Rectal smooth muscle tissue (tissue), 1 donor: ENCODE measurements at regions not wholly inside any gene's neighbourhood (a gene's known extent, or its start where the extent isn't known, plus 50 kb on each side); places are given as distances from the start of the nearest gene placed in this dataset.

Experiments
- H3K27ac ChIP-seq: one replicate; pipeline ENCODE4 v1.7.0; 2013; ENCODE audit warnings: low read depth, low read length, inconsistent platforms
- H3K27me3 ChIP-seq: one replicate; pipeline ENCODE4 v1.7.0; 2013; ENCODE audit warnings: low read length; ENCODE audit not compliant: control insufficient read depth, insufficient read depth
- H3K36me3 ChIP-seq: one replicate; pipeline ENCODE4 v1.7.0; 2013; ENCODE audit warnings: low read length; ENCODE audit not compliant: control insufficient read depth, insufficient read depth
- H3K4me1 ChIP-seq: one replicate; pipeline ENCODE4 v1.7.0; 2013; ENCODE audit warnings: low read length; ENCODE audit not compliant: control insufficient read depth, insufficient read depth
- H3K4me3 ChIP-seq: one replicate; pipeline ENCODE4 v1.7.0; 2013; ENCODE audit warnings: low read length
- H3K9ac ChIP-seq: one replicate; pipeline ENCODE4 v1.7.0; 2013; ENCODE audit warnings: low read length

DNA sequence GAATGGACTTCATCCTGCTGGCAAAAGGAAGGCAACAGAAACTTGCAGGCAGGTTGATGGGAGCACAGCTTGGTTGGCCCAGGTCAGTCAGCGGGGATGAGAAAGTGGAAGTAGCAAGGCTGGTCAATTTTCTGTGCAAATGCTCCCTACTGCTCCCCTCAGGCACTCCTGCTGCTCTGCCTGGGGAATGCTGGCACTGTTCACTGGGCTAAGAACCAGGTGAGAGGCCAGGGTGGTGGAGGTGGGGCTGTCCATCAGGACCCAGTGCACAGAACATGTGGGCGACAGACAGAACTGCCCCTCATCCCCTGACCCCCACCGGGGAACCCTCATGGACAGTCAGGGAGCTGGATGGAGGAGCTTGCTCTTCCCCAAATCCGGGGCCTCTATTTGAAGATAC, 593.1 kb downstream of the IRX1 start:
- no peaks in the 10 kb centered on the region for H3K36me3 ChIP-seq
- no peaks in the 10 kb centered on the region for H3K27me3 ChIP-seq
- H3K4me1 ChIP-seq = no peaks in the 10 kb centered on the region
- H3K9ac ChIP-seq = no peak overlapping the region
- no peak overlapping the region for H3K27ac ChIP-seq
- no peak overlapping the region for H3K4me3 ChIP-seq

- Histone ChIP-seq H3K36me3 (no peaks in the 10 kb centered on the region), H3K9ac (no peak overlapping the region), H3K27ac (no peak overlapping the region), H3K4me3 (no peak overlapping the region), H3K27me3 (no peaks in the 10 kb centered on the region), H3K4me1 (no peaks in the 10 kb centered on the region)
Observed at GRCh38 chr5:4189317-4189716, 593.7 kb downstream of the IRX1 start.

- Histone ChIP-seq H3K27me3 (no peaks in the 10 kb centered on the region), H3K9ac (no peak overlapping the region), H3K4me3 (no peak overlapping the region), H3K4me1 (no peaks in the 10 kb centered on the region), H3K27ac (no peak overlapping the region), H3K36me3 (no peaks in the 10 kb centered on the region)
Observed at GRCh38 chr5:4191041-4191440, 595.4 kb downstream of the IRX1 start.

- no peak overlapping the region for H3K27ac ChIP-seq
- H3K9ac ChIP-seq = no peak overlapping the region
- no peaks in the 10 kb centered on the region for H3K36me3 ChIP-seq
- H3K27me3 ChIP-seq = no peaks in the 10 kb centered on the region
- H3K4me1 ChIP-seq = no peaks in the 10 kb centered on the region
- H3K4me3 ChIP-seq = no peak overlapping the region
Observed at GRCh38 chr5:4191703-4192102, 596.1 kb downstream of the IRX1 start.

DNA sequence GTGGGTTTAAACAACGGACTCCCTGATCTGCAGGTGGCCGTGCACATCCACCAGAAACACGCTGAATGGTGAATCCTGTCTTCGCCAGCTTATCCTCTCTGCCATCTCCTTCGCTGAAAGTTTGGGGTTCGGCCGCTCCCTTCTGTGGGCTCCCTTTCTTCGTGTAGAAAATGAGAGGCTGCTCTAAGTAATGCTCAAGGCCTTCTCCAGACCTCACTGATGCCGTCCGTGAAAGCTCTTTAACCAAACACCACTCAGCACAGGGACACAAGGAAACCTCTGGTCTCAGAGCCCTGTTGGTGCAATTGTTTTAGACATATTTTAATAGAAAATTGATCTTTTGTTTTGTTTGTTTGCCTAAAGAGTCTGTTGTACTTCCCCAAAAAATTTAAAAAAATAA, 596.5 kb downstream of the IRX1 start:
- Histone ChIP-seq H3K27me3 (no peaks in the 10 kb centered on the region), H3K4me3 (no peak overlapping the region), H3K4me1 (no peaks in the 10 kb centered on the region), H3K9ac (no peak overlapping the region), H3K36me3 (no peaks in the 10 kb centered on the region), H3K27ac (no peak overlapping the region)

DNA sequence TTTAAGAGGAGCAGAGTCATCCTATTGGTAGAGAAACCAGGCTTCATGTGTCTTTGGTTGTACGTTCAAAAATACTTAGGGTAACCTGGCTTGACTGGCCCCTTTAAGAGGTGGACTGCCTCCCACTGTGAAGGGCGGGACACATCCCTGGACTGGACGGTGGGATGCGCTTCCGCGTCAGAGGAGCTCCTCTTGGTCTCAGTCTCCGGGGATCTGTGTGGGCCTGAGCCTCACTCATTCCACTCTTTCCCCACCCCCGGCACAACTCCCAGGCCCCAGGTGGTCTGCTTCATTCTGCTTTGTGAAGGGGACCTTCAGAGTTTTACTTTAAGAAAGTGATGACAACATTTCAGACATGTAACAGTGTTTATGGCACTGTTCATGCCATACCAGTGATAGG, 601.1 kb downstream of the IRX1 start:
- H3K27ac ChIP-seq = no peak overlapping the region
- no peaks in the 10 kb centered on the region for H3K27me3 ChIP-seq
- H3K36me3 ChIP-seq = no peaks in the 10 kb centered on the region
- H3K4me3 ChIP-seq = no peak overlapping the region
- H3K4me1 ChIP-seq = no peaks in the 10 kb centered on the region
- H3K9ac ChIP-seq = no peak overlapping the region

DNA sequence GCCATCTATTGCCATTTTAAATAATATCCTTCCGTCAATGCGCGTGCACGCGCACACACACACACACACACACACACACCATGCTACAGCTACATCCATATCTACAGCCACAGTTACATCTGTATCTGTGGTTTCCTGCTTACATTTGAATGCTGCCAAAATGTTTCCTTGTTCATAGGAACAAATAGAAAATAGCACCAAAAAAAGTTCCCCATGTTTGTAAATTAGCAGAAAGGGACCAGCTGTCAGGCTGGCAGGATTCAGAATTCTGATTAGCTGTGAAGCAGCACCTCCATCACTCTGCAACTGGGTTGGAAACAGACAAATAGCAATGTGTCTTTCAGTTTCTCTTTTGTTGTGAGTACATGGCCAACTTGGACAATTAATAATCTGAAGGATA, 601.5 kb downstream of the IRX1 start:
- Histone ChIP-seq H3K4me3 (no peak overlapping the region), H3K36me3 (no peaks in the 10 kb centered on the region), H3K4me1 (no peaks in the 10 kb centered on the region), H3K27me3 (no peaks in the 10 kb centered on the region), H3K27ac (no peak overlapping the region), H3K9ac (no peak overlapping the region)

- Histone ChIP-seq H3K9ac (no peak overlapping the region), H3K4me3 (no peak overlapping the region), H3K27ac (no peak overlapping the region), H3K36me3 (no peaks in the 10 kb centered on the region), H3K27me3 (no peaks in the 10 kb centered on the region), H3K4me1 (no peaks in the 10 kb centered on the region)
Observed at GRCh38 chr5:4198461-4198860, 602.8 kb downstream of the IRX1 start.

DNA sequence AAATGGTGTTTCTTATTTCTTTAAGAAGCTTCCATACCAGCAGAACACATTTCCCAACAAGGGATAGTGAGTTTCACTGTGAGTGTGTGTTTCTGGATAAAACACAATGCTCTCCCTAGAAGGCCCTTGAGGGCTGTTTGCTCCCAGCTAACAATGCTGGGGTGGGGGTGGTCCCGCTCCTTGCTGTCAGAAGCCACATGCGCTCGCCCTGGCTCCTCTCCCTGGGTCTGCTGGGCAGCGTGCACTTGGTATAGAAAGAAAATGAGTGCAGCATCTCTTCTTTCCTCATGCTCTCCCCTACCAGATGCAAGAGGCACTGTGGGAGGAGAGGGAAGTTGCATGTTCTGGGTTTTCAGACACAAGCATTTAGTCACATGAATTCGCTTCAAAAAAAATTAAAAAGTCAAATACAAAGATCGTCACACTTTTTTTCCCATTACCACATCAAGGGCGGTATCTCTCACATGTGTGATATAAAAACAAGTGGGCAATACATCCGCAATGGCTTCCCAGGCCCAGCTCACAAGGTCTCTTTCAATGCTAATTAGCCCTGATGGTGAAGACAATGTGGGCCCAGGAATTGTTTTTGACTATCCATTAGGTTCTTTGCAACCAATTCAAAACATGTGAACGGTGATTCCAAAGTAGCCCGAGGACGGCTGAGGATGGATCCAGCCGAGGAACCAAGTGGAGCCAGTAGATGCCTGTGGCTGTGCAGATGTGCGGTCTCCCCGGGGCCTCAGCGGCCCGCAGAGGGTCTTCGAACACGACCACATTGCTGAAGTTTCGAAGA, 603.6 kb downstream of the IRX1 start:
- Histone ChIP-seq H3K27ac (no peak overlapping the region), H3K36me3 (no peaks in the 10 kb centered on the region), H3K9ac (no peak overlapping the region), H3K27me3 (no peaks in the 10 kb centered on the region), H3K4me3 (no peak overlapping the region), H3K4me1 (no peaks in the 10 kb centered on the region)

- Histone ChIP-seq H3K36me3 (no peaks in the 10 kb centered on the region), H3K27ac (no peak overlapping the region), H3K27me3 (no peaks in the 10 kb centered on the region), H3K9ac (no peak overlapping the region), H3K4me1 (no peaks in the 10 kb centered on the region), H3K4me3 (no peak overlapping the region)
Observed at GRCh38 chr5:4203146-4203545, 607.5 kb downstream of the IRX1 start.

DNA sequence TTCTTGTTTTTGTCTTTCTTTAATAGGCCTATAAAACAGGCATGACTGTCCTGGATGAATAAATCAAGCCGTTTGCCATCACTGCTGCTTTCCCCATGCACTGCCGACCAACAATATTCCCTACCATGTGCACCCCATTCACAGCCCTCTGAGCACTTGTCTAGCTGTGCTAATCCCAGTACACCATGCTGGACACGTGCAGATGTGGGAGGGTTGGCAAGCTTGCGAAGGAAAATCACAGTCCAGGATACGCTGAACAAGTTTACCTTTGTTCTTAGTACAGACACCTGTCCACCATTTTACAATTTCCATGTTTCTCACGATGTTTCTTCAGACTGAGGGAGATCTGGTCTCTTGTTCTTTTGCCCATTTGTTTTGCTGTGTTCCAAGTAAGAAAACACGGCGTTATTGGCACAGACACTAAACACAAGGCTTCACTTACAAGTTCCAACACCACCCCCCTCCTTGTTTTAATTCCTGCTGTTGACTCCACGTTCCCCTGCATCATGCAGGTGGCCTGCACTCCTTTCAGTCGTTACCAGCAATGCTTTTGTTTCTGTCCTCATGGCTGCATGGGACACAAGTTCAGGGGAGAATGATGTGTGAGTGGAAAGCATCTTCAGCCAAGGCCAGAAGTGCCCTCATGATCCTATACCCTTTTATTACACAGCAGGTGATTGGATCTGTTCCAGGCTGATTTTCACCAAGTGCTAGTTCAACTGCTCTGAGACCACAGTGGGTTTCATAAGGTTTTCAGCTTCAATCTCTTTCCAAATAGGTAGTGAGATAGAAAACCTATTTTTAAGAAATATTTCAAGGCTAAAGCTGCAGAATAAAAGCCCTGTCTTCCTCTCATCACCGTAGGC, 608.9 kb downstream of the IRX1 start:
- Histone ChIP-seq H3K36me3 (no peaks in the 10 kb centered on the region), H3K4me3 (no peak overlapping the region), H3K9ac (no peak overlapping the region), H3K27ac (no peak overlapping the region), H3K4me1 (no peaks in the 10 kb centered on the region), H3K27me3 (no peaks in the 10 kb centered on the region)

GRCh38 chr5:4205398-4205797, 609.8 kb downstream of the IRX1 start:
- Histone ChIP-seq H3K4me3 (no peak overlapping the region), H3K27ac (no peak overlapping the region), H3K36me3 (no peaks in the 10 kb centered on the region), H3K4me1 (no peaks in the 10 kb centered on the region), H3K27me3 (no peaks in the 10 kb centered on the region), H3K9ac (no peak overlapping the region)

GRCh38 chr5:4206127-4206526, 610.5 kb downstream of the IRX1 start:
- Histone ChIP-seq H3K27me3 (no peaks in the 10 kb centered on the region), H3K9ac (no peak overlapping the region), H3K4me3 (no peak overlapping the region), H3K4me1 (no peaks in the 10 kb centered on the region), H3K36me3 (no peaks in the 10 kb centered on the region), H3K27ac (no peak overlapping the region)
